ENCODE measurements at regions not wholly inside any gene's neighbourhood (a gene's known extent, or its start where the extent isn't known, plus 50 kb on each side); places are given as distances from the start of the nearest gene placed in this dataset.
A peak's percentile ranks its signal among the peaks of the same experiment; 100 is the strongest.

- TF ChIP-seq STAT1 (IDR thresholded peaks at IDR 0.05; ENCODE audit: unreplicated experiment) (no peak), CTCF (conservative IDR thresholded peaks at IDR 0.05; ENCODE audit: low read depth in 2 of 2) (no peak), ZNF114 (CRISPR knock-in tag; IDR thresholded peaks at IDR 0.05) (no peak), ETS1 (IDR thresholded peaks at IDR 0.05) (no peak), ZNF331 (CRISPR knock-in tag; IDR thresholded peaks at IDR 0.05; ENCODE audit: low read depth) (no peak)
Measured at GRCh38 chr5:128774605-128775004, 190.7 kb upstream of the SLC27A6 start (continued).

- no peak overlapping the region for H3K4me3 ChIP-seq
- no peaks in the 10 kb centered on the region for H3K9me2 ChIP-seq (ENCODE audit: insufficient read depth)
- DNase-seq (ENCODE audit: low spot score), result no peak
- Mint-ChIP-seq H3K4me3 (no peak overlapping the region), H3K4me1 (peaks cover 28% of the 10 kb centered on the region), H3K27ac (no peak overlapping the region), H3K36me3 (ENCODE audit: low read depth) (no peaks in the 10 kb centered on the region), H3K27me3 (ENCODE audit: insufficient read depth, low read depth, poor library complexity) (no peaks in the 10 kb centered on the region), H3K9me3 (no peaks in the 10 kb centered on the region)
- peaks cover 23% of the 10 kb centered on the region for H3K4me1 ChIP-seq (ENCODE audit: insufficient read depth)
- no peak overlapping the region; the same call in 1 of the 2 replicates for H2AFZ ChIP-seq
- no peaks in the 10 kb centered on the region for H3K79me2 ChIP-seq (replicated peaks; ENCODE audit: insufficient read depth)
- H4K20me1 ChIP-seq (replicated peaks; ENCODE audit: insufficient read depth), result no peaks in the 10 kb centered on the region
- no peak for TF ChIP-seq STAT1 (IDR thresholded peaks at IDR 0.05; ENCODE audit: unreplicated experiment)
- no peak for TF ChIP-seq EZH2 (IDR thresholded peaks at IDR 0.05; ENCODE audit: low read depth, unreplicated experiment)
- no peak for TF ChIP-seq CREB1 (CRISPR knock-in tag; IDR thresholded peaks at IDR 0.05; ENCODE audit: low read depth)
- ATAC-seq, result no peak
- no peak overlapping the region for H3K4me2 ChIP-seq
- no peak overlapping the region for H3K27ac ChIP-seq (ENCODE audit: low read depth)
- H3K27me3 ChIP-seq (ENCODE audit: insufficient read depth), result no peaks in the 10 kb centered on the region
- H3K36me3 ChIP-seq (ENCODE audit: insufficient read depth), result no peaks in the 10 kb centered on the region
- no peaks in the 10 kb centered on the region for H3F3A ChIP-seq (replicated peaks; ENCODE audit: low read depth)
Measured at GRCh38 chr5:128775558-128775957, 189.7 kb upstream of the SLC27A6 start.

GRCh38 chr5:128777052-128777451 is 188.2 kb upstream of the SLC27A6 start:
- Histone ChIP-seq H3K4me2 (peak overlapping the region; percentile 10; the same call in 1 of the 2 replicates), H2AFZ (peak overlapping the region; percentile 20; the same call in 1 of the 2 replicates), H3K4me3 (no peak overlapping the region), H3F3A (replicated peaks; ENCODE audit: low read depth) (no peaks in the 10 kb centered on the region), H3K4me1 (ENCODE audit: insufficient read depth) (peaks cover 23% of the 10 kb centered on the region), H3K9me2 (ENCODE audit: insufficient read depth) (no peaks in the 10 kb centered on the region), H4K20me1 (replicated peaks; ENCODE audit: insufficient read depth) (no peaks in the 10 kb centered on the region), H3K79me2 (replicated peaks; ENCODE audit: insufficient read depth) (no peaks in the 10 kb centered on the region), H3K36me3 (ENCODE audit: insufficient read depth) (no peaks in the 10 kb centered on the region), H3K27me3 (ENCODE audit: insufficient read depth) (no peaks in the 10 kb centered on the region), H3K27ac (ENCODE audit: low read depth) (no peak overlapping the region)
- ATAC-seq (no peak), DNase-seq (ENCODE audit: low spot score) (no peak)
- TF ChIP-seq CREB1 (CRISPR knock-in tag; IDR thresholded peaks at IDR 0.05; ENCODE audit: low read depth) (no peak), ZNF331 (CRISPR knock-in tag; IDR thresholded peaks at IDR 0.05; ENCODE audit: low read depth) (no peak), EZH2phosphoT487 (IDR thresholded peaks at IDR 0.05; ENCODE audit: unreplicated experiment) (no peak), JUNB (IDR thresholded peaks at IDR 0.05; ENCODE audit: unreplicated experiment) (no peak), POLR2AphosphoS5 (IDR thresholded peaks at IDR 0.05; ENCODE audit: low read depth) (no peak), STAT1 (IDR thresholded peaks at IDR 0.05; ENCODE audit: unreplicated experiment) (no peak), EZH2 (IDR thresholded peaks at IDR 0.05; ENCODE audit: low read depth, unreplicated experiment) (no peak)
- Mint-ChIP-seq H3K4me1 (peaks cover 31% of the 10 kb centered on the region), H3K36me3 (ENCODE audit: low read depth) (no peaks in the 10 kb centered on the region), H3K9me3 (no peaks in the 10 kb centered on the region), H3K4me3 (no peak overlapping the region), H3K27me3 (ENCODE audit: insufficient read depth, low read depth, poor library complexity) (no peaks in the 10 kb centered on the region), H3K27ac (peak overlapping the region; percentile 44)

Measured in GM23338 (cell line).